ENCODE measurements at regions not wholly inside any gene's neighbourhood (a gene's known extent, or its start where the extent isn't known, plus 50 kb on each side); places are given as distances from the start of the nearest gene placed in this dataset.

GRCh38 chr3:24899901-24900603 is 405.4 kb upstream of the THRB start:
- TF ChIP-seq POLR2A (IDR thresholded peaks at IDR 0.05): no peak
- TF ChIP-seq, protein P1, sequence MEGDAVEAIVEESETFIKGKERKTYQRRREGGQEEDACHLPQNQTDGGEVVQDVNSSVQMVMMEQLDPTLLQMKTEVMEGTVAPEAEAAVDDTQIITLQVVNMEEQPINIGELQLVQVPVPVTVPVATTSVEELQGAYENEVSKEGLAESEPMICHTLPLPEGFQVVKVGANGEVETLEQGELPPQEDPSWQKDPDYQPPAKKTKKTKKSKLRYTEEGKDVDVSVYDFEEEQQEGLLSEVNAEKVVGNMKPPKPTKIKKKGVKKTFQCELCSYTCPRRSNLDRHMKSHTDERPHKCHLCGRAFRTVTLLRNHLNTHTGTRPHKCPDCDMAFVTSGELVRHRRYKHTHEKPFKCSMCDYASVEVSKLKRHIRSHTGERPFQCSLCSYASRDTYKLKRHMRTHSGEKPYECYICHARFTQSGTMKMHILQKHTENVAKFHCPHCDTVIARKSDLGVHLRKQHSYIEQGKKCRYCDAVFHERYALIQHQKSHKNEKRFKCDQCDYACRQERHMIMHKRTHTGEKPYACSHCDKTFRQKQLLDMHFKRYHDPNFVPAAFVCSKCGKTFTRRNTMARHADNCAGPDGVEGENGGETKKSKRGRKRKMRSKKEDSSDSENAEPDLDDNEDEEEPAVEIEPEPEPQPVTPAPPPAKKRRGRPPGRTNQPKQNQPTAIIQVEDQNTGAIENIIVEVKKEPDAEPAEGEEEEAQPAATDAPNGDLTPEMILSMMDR (IDR thresholded peaks at IDR 0.05): no peak

All from right lobe of liver (tissue), 4 donors.